ENCODE measurements at regions not wholly inside any gene's neighbourhood (a gene's known extent, or its start where the extent isn't known, plus 50 kb on each side); places are given as distances from the start of the nearest gene placed in this dataset.

DNA sequence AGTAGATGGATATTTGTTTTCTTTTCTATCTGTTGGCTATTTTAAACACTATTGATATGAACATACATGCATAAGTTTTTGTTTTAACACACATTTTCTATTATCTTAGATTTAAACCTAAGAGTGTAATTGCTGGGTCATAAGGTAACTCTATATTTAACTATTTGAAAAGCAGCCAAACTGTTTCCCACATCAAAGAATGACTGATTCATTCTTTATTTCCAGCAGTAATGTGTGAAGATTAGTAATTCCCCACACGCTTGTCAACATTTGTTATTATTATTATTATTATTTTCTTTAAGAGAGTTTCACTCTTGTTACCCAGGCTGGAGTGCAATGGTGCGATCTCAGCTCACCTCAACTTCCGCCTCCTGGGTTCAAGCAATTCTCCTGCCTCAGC, 1495.8 kb downstream of the EFNA5 start:
- TF ChIP-seq, protein P1, sequence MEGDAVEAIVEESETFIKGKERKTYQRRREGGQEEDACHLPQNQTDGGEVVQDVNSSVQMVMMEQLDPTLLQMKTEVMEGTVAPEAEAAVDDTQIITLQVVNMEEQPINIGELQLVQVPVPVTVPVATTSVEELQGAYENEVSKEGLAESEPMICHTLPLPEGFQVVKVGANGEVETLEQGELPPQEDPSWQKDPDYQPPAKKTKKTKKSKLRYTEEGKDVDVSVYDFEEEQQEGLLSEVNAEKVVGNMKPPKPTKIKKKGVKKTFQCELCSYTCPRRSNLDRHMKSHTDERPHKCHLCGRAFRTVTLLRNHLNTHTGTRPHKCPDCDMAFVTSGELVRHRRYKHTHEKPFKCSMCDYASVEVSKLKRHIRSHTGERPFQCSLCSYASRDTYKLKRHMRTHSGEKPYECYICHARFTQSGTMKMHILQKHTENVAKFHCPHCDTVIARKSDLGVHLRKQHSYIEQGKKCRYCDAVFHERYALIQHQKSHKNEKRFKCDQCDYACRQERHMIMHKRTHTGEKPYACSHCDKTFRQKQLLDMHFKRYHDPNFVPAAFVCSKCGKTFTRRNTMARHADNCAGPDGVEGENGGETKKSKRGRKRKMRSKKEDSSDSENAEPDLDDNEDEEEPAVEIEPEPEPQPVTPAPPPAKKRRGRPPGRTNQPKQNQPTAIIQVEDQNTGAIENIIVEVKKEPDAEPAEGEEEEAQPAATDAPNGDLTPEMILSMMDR (tag by site-specific recombination; IDR thresholded peaks at IDR 0.05), result no peak
- TF ChIP-seq ZBTB8A (tag by site-specific recombination; IDR thresholded peaks at IDR 0.05), result no peak

All from HEK293 (cell line).